ENCODE measurements at regions not wholly inside any gene's neighbourhood (a gene's known extent, or its start where the extent isn't known, plus 50 kb on each side); places are given as distances from the start of the nearest gene placed in this dataset.

- TF ChIP-seq CTCF (IDR thresholded peaks at IDR 0.05; ENCODE audit: extremely low read depth, missing control alignments): no peak
- DNase-seq (ENCODE audit: low spot score): no peak
Observed at GRCh38 chr21:15219039-15219438, 154.2 kb upstream of the NRIP1 start.

GRCh38 chr21:15219894-15220293 lies 155.1 kb upstream of the NRIP1 start:
- no peak for DNase-seq (ENCODE audit: low spot score)
- TF ChIP-seq CTCF (IDR thresholded peaks at IDR 0.05; ENCODE audit: extremely low read depth, missing control alignments): no peak

- TF ChIP-seq CTCF (IDR thresholded peaks at IDR 0.05; ENCODE audit: extremely low read depth, missing control alignments): no peak
- DNase-seq (ENCODE audit: low spot score): no peak
Observed at GRCh38 chr21:15221799-15222386, 157.1 kb upstream of the NRIP1 start.

GRCh38 chr21:15222707-15223106 lies 157.9 kb upstream of the NRIP1 start:
- TF ChIP-seq CTCF (IDR thresholded peaks at IDR 0.05; ENCODE audit: extremely low read depth, missing control alignments): no peak
- no peak for DNase-seq (ENCODE audit: low spot score)

GRCh38 chr21:15224346-15225086 lies 159.7 kb upstream of the NRIP1 start:
- no peak for DNase-seq (ENCODE audit: low spot score)
- TF ChIP-seq CTCF (IDR thresholded peaks at IDR 0.05; ENCODE audit: extremely low read depth, missing control alignments): no peak

- DNase-seq (ENCODE audit: low spot score): no peak
- no peak for TF ChIP-seq CTCF (IDR thresholded peaks at IDR 0.05; ENCODE audit: extremely low read depth, missing control alignments)
Observed at GRCh38 chr21:15227919-15228318, 163.1 kb upstream of the NRIP1 start.

GRCh38 chr21:15229390-15229789 lies 164.6 kb upstream of the NRIP1 start:
- no peak for TF ChIP-seq CTCF (IDR thresholded peaks at IDR 0.05; ENCODE audit: extremely low read depth, missing control alignments)
- no peak for DNase-seq (ENCODE audit: low spot score)

Data from GM20000 (cell line).